ENCODE measurements at regions not wholly inside any gene's neighbourhood (a gene's known extent, or its start where the extent isn't known, plus 50 kb on each side); places are given as distances from the start of the nearest gene placed in this dataset.

DNA sequence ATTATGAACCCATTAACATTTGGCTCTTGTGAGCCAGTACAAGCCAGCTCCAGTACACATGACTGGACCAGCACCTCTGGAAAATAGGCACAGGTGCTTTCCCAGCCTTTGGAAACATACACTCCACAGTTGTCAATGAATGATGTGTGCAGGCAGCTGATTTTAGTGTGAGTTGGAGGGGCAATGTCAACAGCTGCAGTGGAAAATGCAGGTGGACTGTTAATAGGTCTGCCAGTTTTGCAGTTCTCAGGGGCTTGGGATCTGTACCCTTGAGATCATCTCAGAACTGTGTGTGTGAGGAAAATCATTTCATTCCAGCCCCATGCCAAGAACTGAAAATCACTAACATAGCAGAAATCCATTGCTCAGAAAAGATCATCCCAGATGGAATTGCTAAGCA lies 81.7 kb upstream of the CHRDL1 start:
- TF ChIP-seq EZH2 (IDR thresholded peaks at IDR 0.05; ENCODE audit: borderline replicate concordance, insufficient read depth, low read length, poor library complexity, severe bottlenecking) (no peak), TAF1 (IDR thresholded peaks at IDR 0.05; ENCODE audit: low read depth) (no peak), POLR2AphosphoS5 (IDR thresholded peaks at IDR 0.05) (no peak), RAD21 (conservative IDR thresholded peaks at IDR 0.05) (no peak), EP300 (conservative IDR thresholded peaks at IDR 0.05; ENCODE audit: poor library complexity, severe bottlenecking) (no peak), SMC3 (conservative IDR thresholded peaks at IDR 0.05; ENCODE audit: poor library complexity) (no peak), MXI1 (conservative IDR thresholded peaks at IDR 0.05; ENCODE audit: poor library complexity, severe bottlenecking) (no peak)
- TF ChIP-seq, protein P1, sequence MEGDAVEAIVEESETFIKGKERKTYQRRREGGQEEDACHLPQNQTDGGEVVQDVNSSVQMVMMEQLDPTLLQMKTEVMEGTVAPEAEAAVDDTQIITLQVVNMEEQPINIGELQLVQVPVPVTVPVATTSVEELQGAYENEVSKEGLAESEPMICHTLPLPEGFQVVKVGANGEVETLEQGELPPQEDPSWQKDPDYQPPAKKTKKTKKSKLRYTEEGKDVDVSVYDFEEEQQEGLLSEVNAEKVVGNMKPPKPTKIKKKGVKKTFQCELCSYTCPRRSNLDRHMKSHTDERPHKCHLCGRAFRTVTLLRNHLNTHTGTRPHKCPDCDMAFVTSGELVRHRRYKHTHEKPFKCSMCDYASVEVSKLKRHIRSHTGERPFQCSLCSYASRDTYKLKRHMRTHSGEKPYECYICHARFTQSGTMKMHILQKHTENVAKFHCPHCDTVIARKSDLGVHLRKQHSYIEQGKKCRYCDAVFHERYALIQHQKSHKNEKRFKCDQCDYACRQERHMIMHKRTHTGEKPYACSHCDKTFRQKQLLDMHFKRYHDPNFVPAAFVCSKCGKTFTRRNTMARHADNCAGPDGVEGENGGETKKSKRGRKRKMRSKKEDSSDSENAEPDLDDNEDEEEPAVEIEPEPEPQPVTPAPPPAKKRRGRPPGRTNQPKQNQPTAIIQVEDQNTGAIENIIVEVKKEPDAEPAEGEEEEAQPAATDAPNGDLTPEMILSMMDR (IDR thresholded peaks at IDR 0.05; ENCODE audit: poor library complexity, severe bottlenecking): no peak
- TF ChIP-seq, protein P2, sequence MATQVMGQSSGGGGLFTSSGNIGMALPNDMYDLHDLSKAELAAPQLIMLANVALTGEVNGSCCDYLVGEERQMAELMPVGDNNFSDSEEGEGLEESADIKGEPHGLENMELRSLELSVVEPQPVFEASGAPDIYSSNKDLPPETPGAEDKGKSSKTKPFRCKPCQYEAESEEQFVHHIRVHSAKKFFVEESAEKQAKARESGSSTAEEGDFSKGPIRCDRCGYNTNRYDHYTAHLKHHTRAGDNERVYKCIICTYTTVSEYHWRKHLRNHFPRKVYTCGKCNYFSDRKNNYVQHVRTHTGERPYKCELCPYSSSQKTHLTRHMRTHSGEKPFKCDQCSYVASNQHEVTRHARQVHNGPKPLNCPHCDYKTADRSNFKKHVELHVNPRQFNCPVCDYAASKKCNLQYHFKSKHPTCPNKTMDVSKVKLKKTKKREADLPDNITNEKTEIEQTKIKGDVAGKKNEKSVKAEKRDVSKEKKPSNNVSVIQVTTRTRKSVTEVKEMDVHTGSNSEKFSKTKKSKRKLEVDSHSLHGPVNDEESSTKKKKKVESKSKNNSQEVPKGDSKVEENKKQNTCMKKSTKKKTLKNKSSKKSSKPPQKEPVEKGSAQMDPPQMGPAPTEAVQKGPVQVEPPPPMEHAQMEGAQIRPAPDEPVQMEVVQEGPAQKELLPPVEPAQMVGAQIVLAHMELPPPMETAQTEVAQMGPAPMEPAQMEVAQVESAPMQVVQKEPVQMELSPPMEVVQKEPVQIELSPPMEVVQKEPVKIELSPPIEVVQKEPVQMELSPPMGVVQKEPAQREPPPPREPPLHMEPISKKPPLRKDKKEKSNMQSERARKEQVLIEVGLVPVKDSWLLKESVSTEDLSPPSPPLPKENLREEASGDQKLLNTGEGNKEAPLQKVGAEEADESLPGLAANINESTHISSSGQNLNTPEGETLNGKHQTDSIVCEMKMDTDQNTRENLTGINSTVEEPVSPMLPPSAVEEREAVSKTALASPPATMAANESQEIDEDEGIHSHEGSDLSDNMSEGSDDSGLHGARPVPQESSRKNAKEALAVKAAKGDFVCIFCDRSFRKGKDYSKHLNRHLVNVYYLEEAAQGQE (IDR thresholded peaks at IDR 0.05; ENCODE audit: borderline replicate concordance): no peak

Data from neural cell (in vitro differentiated cells).